ENCODE measurements at regions not wholly inside any gene's neighbourhood (a gene's known extent, or its start where the extent isn't known, plus 50 kb on each side); places are given as distances from the start of the nearest gene placed in this dataset.

DNA sequence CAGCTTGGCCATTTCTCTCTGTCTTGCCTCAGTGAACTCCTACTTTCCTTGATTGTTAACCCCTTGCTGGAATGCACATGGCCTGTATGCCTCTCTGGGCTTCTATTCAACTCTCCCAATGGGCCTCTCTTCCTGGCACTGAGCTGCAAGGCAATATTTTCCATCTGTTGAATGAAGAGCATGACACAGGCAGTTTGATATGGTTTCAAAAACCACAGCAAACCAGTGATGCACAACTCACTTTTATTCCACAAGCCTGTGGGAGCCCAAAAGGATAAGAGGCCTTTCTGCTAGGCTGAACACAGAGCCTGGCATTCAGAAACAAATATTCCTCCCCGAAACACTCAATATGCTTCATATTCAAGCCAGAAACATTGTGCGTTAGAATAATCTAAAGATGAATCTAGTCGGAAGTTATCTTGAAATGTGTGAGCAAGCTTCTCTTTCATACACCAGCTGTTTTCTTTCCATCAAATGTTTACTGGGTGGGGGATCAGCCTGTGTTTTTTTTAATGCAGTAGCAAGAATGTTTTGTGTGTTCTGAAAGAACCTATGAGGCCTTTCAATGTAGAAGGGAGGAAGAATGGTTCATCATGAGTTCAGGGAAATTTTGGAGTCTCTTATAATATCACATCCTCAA, 443.1 kb upstream of the SPRY2 start:
- Histone ChIP-seq H3K27ac (ENCODE audit: low read depth, low read length, poor library complexity, severe bottlenecking) (no peak overlapping the region), H3K79me2 (ENCODE audit: insufficient read depth, low read depth, low read length) (no peaks in the 10 kb centered on the region), H3K4me3 (ENCODE audit: low read depth, low read length, poor library complexity, severe bottlenecking) (no peak overlapping the region), H4K20me1 (ENCODE audit: insufficient read depth, low read length) (no peaks in the 10 kb centered on the region), H3K4me2 (ENCODE audit: low read length) (no peak overlapping the region), H2AFZ (ENCODE audit: low read length) (no peak overlapping the region), H3K9me2 (ENCODE audit: insufficient read depth, low read length) (no peaks in the 10 kb centered on the region), H3K9me3 (ENCODE audit: low read length) (no peaks in the 10 kb centered on the region), H3K36me3 (ENCODE audit: insufficient read depth, low read length) (no peaks in the 10 kb centered on the region), H3K4me1 (ENCODE audit: insufficient read depth, low read length, poor library complexity, severe bottlenecking) (no peaks in the 10 kb centered on the region)
- TF ChIP-seq EZH2phosphoT487 (IDR thresholded peaks at IDR 0.05; ENCODE audit: borderline replicate concordance, low read depth, low read length) = no peak
- TF ChIP-seq, protein P1, sequence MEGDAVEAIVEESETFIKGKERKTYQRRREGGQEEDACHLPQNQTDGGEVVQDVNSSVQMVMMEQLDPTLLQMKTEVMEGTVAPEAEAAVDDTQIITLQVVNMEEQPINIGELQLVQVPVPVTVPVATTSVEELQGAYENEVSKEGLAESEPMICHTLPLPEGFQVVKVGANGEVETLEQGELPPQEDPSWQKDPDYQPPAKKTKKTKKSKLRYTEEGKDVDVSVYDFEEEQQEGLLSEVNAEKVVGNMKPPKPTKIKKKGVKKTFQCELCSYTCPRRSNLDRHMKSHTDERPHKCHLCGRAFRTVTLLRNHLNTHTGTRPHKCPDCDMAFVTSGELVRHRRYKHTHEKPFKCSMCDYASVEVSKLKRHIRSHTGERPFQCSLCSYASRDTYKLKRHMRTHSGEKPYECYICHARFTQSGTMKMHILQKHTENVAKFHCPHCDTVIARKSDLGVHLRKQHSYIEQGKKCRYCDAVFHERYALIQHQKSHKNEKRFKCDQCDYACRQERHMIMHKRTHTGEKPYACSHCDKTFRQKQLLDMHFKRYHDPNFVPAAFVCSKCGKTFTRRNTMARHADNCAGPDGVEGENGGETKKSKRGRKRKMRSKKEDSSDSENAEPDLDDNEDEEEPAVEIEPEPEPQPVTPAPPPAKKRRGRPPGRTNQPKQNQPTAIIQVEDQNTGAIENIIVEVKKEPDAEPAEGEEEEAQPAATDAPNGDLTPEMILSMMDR (conservative IDR thresholded peaks at IDR 0.05; ENCODE audit: low read length) = no peak
- ChIA-PET POLR2A (no interaction called here), CTCF (ENCODE audit: unreplicated experiment) (no interaction called here)
- intact Hi-C loops (cut with micrococcal nuclease; ENCODE audit: unreplicated experiment) = no loop called here
- BruUV-seq (replicated peaks) = no TSS peak
- DNase-seq (ENCODE audit: low spot score) = no peak

DNA sequence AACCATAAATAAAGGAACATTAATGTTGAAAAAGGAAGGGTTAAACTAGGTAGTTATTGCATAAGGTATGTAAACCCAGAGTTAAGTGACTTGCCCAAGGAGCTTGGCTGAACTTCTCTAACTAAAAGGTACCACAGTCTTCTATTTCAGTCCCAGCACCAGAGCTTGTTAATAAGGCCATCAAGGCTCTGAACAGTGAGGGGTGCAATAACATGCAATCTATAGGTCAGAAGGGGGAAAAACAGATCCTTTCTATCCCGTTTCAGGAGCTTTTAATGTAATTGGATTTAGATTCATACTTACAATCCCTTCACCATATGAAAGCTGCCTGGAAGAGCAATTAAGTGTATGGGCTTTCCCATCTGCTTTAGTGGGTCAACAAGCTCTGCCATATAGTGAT, 441.5 kb upstream of the SPRY2 start:
- Histone ChIP-seq H3K79me2 (ENCODE audit: insufficient read depth, low read depth, low read length) (no peaks in the 10 kb centered on the region), H2AFZ (ENCODE audit: low read length) (no peak overlapping the region), H3K4me2 (ENCODE audit: low read length) (no peak overlapping the region), H4K20me1 (ENCODE audit: insufficient read depth, low read length) (no peaks in the 10 kb centered on the region), H3K4me1 (ENCODE audit: insufficient read depth, low read length, poor library complexity, severe bottlenecking) (no peaks in the 10 kb centered on the region), H3K9me2 (ENCODE audit: insufficient read depth, low read length) (no peaks in the 10 kb centered on the region), H3K9me3 (ENCODE audit: low read length) (no peaks in the 10 kb centered on the region), H3K4me3 (ENCODE audit: low read depth, low read length, poor library complexity, severe bottlenecking) (no peak overlapping the region), H3K36me3 (ENCODE audit: insufficient read depth, low read length) (no peaks in the 10 kb centered on the region), H3K27ac (ENCODE audit: low read depth, low read length, poor library complexity, severe bottlenecking) (no peak overlapping the region)
- no TSS peak for BruUV-seq (replicated peaks)
- POLR2A ChIA-PET = no interaction called here
- DNase-seq (ENCODE audit: low spot score) = no peak
- intact Hi-C loops (cut with micrococcal nuclease; ENCODE audit: unreplicated experiment) = no loop called here
- TF ChIP-seq EZH2phosphoT487 (IDR thresholded peaks at IDR 0.05; ENCODE audit: borderline replicate concordance, low read depth, low read length) = no peak
- TF ChIP-seq, protein P1 (conservative IDR thresholded peaks at IDR 0.05; ENCODE audit: low read length) = no peak
- CTCF ChIA-PET (ENCODE audit: unreplicated experiment) = no interaction called here

DNA sequence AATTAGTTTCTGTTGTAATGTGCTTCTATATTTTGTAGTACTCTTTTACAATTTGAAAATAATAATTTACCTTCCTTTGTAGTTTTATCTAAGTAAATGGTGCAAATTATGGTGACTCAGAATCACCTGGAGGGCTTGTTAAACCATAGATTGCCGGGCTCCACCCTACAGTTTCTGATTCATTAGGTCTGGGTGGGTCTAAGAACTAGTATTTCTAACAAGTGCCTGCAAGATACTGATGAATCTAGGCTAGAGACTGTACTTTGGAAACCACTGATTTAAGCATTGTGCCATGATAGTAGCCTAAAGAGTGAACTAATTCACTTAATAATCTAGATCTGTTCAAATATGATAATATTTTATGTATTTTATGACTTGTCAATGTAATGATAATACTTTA, 437.4 kb upstream of the SPRY2 start:
- no TSS peak for BruUV-seq (replicated peaks)
- H4K20me1 ChIP-seq (ENCODE audit: insufficient read depth, low read length) = no peaks in the 10 kb centered on the region
- H2AFZ ChIP-seq (ENCODE audit: low read length) = no peak overlapping the region
- intact Hi-C loops (cut with micrococcal nuclease; ENCODE audit: unreplicated experiment) = no loop called here
- H3K36me3 ChIP-seq (ENCODE audit: insufficient read depth, low read length) = no peaks in the 10 kb centered on the region
- ChIA-PET CTCF (ENCODE audit: unreplicated experiment) (no interaction called here), POLR2A (no interaction called here)
- TF ChIP-seq, protein P1 (conservative IDR thresholded peaks at IDR 0.05; ENCODE audit: low read length) = no peak
- no peak for TF ChIP-seq EZH2phosphoT487 (IDR thresholded peaks at IDR 0.05; ENCODE audit: borderline replicate concordance, low read depth, low read length)
- H3K4me1 ChIP-seq (ENCODE audit: insufficient read depth, low read length, poor library complexity, severe bottlenecking) = no peaks in the 10 kb centered on the region
- H3K4me2 ChIP-seq (ENCODE audit: low read length) = no peak overlapping the region
- H3K9me3 ChIP-seq (ENCODE audit: low read length) = no peaks in the 10 kb centered on the region
- no peaks in the 10 kb centered on the region for H3K79me2 ChIP-seq (ENCODE audit: insufficient read depth, low read depth, low read length)
- H3K27ac ChIP-seq (ENCODE audit: low read depth, low read length, poor library complexity, severe bottlenecking) = no peak overlapping the region
- H3K9me2 ChIP-seq (ENCODE audit: insufficient read depth, low read length) = no peaks in the 10 kb centered on the region
- no peak overlapping the region for H3K4me3 ChIP-seq (ENCODE audit: low read depth, low read length, poor library complexity, severe bottlenecking)
- no peak for DNase-seq (ENCODE audit: low spot score)
